MM.1S (cell line): ENCODE measurements at regions not wholly inside any gene's neighbourhood (a gene's known extent, or its start where the extent isn't known, plus 50 kb on each side); places are given as distances from the start of the nearest gene placed in this dataset.

Experiments used
- CTCF ChIP-seq: fragments of 300-600 bp; sonication (generic); IDR thresholded peaks from 2 replicates; pipeline ENCODE4 v1.5.1; 2016; ENCODE audit warnings: antibody characterized with exemption, low read length, mixed read lengths
- EZH2 ChIP-seq: fragments of 300-600 bp; sonication (generic); optimal IDR thresholded peaks from 2 replicates; pipeline ENCODE3; 2017; ENCODE audit warnings: low read depth, mild to moderate bottlenecking, antibody characterized with exemption, low read length, mixed read lengths
- EZH2phosphoT487 ChIP-seq: fragments of 300-600 bp; sonication (generic); IDR thresholded peaks from 2 replicates; pipeline ENCODE4 v1.6.1; 2018; ENCODE audit warnings: antibody characterized with exemption, low read length

GRCh38 chr7:112580717-112581435 lies 100.1 kb downstream of the LSMEM1 start:
- no peak for TF ChIP-seq CTCF
- no peak for TF ChIP-seq EZH2
- no peak for TF ChIP-seq EZH2phosphoT487
